GM18499 (cell line): ENCODE measurements at regions not wholly inside any gene's neighbourhood (a gene's known extent, or its start where the extent isn't known, plus 50 kb on each side); places are given as distances from the start of the nearest gene placed in this dataset.
"Not testable (repeated sequence)": the region's sequence is repeated elsewhere in the genome, so short reads cannot be mapped to it uniquely, and the experiment has no call there.

ENCODE experiments used
- ATAC-seq: cut with Tn5 transposase; IDR thresholded peaks from one replicate; pipeline ENCODE4 v1.9.1; 2021; ENCODE audit warnings: moderate number of reproducible peaks; ENCODE audit not compliant: insufficient read depth, unreplicated experiment

GRCh38 chrX:40984962-40985361 lies 100.3 kb upstream of the USP9X start:
- no peak for ATAC-seq

- no peak for ATAC-seq
Measured at GRCh38 chrX:40987413-40987812, 97.8 kb upstream of the USP9X start.

GRCh38 chrX:40988100-40988499 lies 97.1 kb upstream of the USP9X start:
- no peak for ATAC-seq

GRCh38 chrX:40993395-40993794 lies 91.8 kb upstream of the USP9X start:
- ATAC-seq, result not testable (repeated sequence)

GRCh38 chrX:40996886-40997530 lies 88.2 kb upstream of the USP9X start:
- no peak for ATAC-seq

GRCh38 chrX:40998123-40998522 lies 87.1 kb upstream of the USP9X start:
- ATAC-seq, result no peak

- no peak for ATAC-seq
Measured at GRCh38 chrX:41001327-41001726, 83.9 kb upstream of the USP9X start.

GRCh38 chrX:41002026-41002425 lies 83.2 kb upstream of the USP9X start:
- no peak for ATAC-seq

GRCh38 chrX:41003506-41004270 lies 81.6 kb upstream of the USP9X start:
- no peak for ATAC-seq

- ATAC-seq, result no peak
Measured at GRCh38 chrX:41005445-41005992, 79.7 kb upstream of the USP9X start.

GRCh38 chrX:41009850-41010846 lies 75.1 kb upstream of the USP9X start:
- ATAC-seq, result no peak

- no peak for ATAC-seq
Measured at GRCh38 chrX:41014776-41015360, 70.4 kb upstream of the USP9X start.

GRCh38 chrX:41017785-41018184 lies 67.5 kb upstream of the USP9X start:
- not testable (repeated sequence) for ATAC-seq

GRCh38 chrX:41018391-41019040 lies 66.7 kb upstream of the USP9X start:
- ATAC-seq, result not testable (repeated sequence)

- ATAC-seq, result no peak
Measured at GRCh38 chrX:41019041-41019392, 66.2 kb upstream of the USP9X start.

- no peak for ATAC-seq
Measured at GRCh38 chrX:41022566-41022965, 62.7 kb upstream of the USP9X start.

- ATAC-seq, result no peak
Measured at GRCh38 chrX:41023098-41023497, 62.1 kb upstream of the USP9X start.

- ATAC-seq, result not testable (repeated sequence)
Measured at GRCh38 chrX:41024335-41024734, 60.9 kb upstream of the USP9X start.

GRCh38 chrX:41024755-41025154 lies 60.5 kb upstream of the USP9X start:
- ATAC-seq, result no peak
